HG02763 (cell line): ENCODE measurements at regions not wholly inside any gene's neighbourhood (a gene's known extent, or its start where the extent isn't known, plus 50 kb on each side); places are given as distances from the start of the nearest gene placed in this dataset.
"Not testable (repeated sequence)": the region's sequence is repeated elsewhere in the genome, so short reads cannot be mapped to it uniquely, and the experiment has no call there.

Source experiments
- ATAC-seq: cut with Tn5 transposase; IDR thresholded peaks from one replicate; pipeline ENCODE4 v1.9.1; 2021; ENCODE audit warnings: mild to moderate bottlenecking, moderate library complexity; ENCODE audit not compliant: unreplicated experiment

DNA sequence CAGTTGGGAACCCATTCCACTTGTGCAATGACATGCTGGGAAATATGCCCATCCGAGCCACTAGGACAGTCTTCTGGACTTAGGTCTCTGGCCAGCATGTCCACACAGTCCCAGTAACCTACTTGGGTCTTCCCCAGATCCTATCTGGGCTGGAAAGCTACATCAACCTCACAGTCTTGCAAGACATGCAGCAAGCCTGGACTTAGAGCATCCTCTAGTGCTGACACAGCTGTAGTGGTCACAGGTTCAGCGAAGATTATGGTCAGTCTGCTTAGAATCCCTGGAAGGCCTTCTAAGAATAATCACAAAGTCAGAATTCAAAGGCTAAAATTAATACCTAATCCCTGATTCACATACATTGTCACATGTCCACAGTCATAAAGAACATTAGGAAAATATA lies 842.7 kb downstream of the STPG2 start:
- no peak for ATAC-seq

DNA sequence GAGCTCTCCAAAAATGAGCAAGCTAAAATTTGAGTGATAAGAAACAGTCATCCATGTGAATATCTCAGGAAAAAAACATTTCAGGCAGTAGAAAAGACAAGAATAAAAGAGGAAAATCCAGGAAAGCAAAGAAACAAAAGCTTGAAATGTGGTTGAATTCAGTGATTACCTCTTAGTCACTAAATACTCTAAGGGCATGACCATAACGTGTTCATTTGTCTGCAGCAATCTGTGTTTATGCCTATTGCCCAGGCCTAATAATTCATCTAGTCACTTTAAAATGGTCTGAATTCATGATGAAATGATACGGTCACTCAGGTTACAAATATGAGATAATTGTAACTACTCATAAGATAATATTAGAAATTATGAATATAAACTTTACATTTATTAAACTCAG lies 837.9 kb downstream of the STPG2 start:
- no peak for ATAC-seq

DNA sequence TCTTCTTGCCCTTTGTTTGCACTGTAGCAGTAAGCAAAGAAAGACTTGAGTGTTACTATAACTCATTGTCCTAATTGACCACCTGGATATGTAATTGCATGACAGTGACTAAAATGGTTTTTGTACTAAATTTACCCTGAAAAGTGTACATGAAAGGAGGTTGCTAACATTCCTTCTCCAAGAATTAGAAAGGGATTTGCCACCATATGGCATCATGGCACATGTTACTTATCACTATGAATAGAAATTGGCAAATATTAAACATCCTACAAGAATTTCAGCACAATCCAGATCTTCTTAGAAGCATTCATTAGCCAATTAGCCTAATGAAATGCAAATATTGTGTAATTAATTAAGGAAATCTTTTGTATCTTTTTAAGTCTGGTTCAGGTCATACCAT lies 834.2 kb downstream of the STPG2 start:
- ATAC-seq, result no peak

DNA sequence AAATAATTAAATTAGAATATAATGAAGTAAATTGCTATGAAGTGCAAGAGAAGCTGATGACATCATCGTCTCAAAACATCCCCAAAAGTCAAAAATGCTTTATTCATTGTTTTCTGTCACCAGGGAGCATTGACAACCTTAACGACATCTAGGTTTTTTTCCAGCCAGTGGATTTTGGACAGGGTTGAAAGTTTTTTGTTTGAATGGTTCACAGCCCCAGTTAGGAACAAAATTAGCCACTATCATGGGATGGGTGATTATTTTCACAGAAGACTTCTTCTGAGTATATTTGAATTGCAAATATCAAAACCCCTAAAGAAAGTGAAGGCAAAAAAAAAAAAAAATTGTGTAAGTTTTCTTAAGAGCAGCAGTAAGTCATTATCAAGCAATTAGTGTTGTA lies 826.1 kb downstream of the STPG2 start:
- ATAC-seq, result no peak

DNA sequence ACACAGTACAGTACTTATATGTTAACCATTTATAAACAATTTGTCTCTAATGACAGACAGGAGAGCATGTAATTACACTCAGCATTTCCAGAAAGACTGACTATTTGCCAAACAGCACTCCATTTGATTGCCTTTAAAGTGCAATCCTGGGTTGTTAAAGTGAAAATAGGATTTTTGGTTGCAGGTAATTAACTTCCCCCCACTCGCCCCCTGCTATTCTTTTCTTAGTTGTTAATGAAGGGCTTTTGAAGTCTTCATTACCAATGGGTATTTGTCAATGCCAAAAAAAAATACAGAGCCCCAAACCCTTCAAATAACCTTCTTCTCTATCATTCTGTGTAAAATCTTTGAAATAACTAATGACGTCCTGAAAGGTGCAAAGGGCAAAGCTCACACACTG lies 825.6 kb downstream of the STPG2 start:
- ATAC-seq, result no peak

DNA sequence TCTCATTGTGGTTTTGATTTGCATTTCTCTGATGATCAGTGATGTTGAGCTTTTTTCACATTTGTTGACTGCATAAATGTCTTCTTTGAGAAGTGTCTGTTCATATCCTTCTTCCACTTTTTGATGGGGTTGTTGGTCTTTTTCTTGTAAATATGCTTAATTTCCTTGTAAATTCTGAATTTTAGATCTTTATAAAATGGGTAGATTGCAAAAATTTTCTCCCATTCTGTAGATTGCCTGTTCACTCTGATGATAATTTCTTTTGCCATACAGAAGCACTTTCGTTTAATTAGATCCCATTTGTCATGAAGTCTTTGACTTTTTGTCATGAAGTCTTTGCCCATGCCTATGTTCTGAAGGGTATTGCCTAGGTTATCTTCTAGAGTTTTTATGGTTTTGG lies 817.5 kb downstream of the STPG2 start:
- ATAC-seq, result not testable (repeated sequence)

DNA sequence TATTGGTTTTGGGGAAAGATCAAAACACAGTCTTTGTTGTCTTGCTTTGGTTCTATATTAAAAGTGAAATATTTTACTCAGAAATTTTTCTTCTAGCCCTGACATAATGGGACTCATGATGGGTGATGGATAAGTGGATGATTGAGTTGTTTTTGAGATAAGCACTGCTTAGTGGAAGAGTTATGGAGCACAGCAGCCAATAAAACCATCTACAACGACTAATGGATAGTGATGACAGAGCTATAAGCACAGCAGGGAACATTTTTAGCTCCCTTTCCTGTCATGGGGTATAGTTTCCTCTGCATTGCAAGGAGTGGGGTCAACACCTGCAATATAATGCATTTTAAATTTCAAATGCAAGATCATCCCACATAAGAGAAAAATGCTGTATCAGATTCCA lies 812.4 kb downstream of the STPG2 start:
- ATAC-seq, result no peak

DNA sequence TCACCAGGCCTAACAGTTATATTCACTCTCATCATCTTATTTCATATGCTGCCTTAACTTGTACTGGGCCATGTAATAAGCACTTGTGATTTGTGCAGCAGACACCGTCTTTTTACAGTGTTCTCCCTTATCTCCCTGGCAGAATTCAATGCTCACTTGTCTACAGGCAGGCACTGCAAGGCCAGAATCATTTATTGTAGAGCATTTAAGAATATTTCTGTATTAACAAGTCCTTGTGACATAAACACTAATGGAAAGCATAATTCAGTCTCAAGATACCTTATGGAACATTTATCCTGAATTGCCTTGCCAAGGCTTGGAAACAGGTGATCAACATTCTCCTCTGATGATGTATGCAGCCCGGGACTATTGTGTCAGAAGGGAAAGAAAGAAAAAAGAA lies 808.9 kb downstream of the STPG2 start:
- no peak for ATAC-seq

DNA sequence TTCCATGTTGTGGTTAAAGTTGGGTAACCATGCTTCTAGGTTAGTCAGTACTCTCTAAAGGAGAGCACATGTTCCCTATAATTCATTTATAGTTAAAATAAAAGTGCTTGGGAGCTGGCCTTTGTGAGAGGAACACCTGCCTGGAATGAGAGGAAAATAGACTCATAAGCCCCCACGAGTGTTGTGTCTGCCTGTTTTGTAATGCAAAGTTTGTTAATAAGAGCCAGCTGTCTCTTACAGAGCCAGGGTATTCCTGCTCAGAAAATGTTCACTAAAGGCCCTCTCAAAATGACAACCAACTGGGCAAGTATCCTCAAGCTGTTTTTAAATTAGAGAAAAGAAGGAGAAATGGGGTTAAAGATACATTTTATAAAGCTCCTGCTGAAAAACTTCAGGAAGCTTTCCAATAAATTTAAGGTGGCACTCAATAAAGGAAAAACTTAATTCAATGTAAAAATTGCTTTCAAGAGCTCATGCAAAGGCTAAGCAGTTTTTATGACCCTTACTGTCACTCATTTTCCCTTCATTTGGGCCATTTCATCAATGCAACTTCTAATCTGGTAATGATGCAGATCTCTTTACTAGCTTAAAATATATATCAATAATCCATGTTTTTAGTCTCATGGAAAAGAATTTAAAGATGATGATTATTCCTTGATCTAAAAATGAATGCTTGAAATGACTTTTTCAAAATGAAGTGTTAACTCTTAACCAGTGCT lies 793.6 kb downstream of the STPG2 start:
- ATAC-seq, result no peak

DNA sequence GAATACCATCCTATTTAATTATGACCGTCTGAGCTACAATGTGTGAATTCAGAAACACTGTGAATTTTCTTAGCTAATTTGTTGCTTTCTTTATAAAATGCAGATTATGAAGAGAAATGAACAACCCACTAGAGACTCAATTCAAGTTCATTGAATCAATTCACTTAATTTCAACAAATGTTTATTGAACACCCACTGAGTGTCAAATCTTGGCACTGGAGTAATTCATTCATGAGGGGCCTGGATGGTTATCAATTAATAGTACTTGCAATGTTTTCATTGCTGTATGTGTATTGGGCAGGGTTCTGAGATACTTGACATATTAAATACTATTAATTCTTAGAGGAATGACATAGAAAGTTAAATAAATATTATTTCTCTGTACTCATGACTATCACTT lies 789.4 kb downstream of the STPG2 start:
- no peak for ATAC-seq

DNA sequence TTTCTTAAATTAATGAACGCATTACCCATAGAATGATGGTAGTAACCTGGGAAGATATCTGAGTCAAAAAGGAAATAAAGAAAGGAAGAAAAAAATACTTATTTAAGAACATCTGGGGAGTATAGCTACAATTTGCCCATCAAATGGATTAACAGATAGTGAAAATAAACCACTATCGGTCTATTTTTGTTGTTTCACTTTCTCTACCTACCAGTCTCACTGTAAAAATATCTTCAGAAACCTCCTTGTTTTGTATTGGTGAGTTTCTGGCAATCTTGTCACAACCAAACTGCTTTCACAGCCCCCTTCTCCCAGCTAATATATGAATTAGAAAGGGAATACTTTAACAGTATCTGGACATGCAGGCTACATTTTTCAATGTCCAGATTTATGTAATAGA lies 783.5 kb downstream of the STPG2 start:
- ATAC-seq, result no peak

DNA sequence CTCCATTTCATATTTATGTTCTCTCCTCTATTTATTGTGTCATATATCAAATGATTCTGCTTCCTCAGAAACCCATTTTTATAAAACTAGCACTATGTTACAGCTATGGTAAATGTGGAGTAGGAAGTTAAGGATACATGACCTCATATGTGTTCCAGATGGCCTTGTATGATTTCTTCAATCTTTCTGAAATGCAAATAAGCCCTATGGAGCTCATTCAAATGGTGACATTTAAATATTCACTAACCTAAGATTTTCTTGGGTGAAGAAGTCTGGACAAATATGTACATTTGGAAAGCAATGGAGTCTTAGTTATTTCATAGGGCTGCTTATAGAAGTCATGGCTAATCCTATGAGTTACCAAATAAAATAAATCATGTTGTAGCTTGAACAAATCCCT lies 782.5 kb downstream of the STPG2 start:
- no peak for ATAC-seq

DNA sequence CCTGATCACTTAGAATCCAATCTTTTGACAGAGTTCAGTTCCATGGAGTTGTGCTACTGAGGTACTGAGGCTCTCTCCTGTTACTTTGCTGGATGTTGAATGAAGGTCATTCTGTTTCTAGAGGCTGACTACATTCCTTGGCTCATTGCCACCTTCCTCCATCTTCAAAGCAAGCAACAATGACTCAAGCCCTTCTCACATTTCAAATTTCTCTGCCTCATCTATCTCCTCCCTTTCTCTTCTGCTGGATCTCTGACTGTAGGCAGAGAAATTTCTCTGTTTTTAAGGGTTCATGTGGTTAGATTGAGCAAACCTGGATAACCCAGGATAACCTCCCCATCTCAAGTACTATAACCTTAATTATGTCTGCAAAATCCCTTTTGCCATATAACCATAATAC lies 775.4 kb downstream of the STPG2 start:
- no peak for ATAC-seq

DNA sequence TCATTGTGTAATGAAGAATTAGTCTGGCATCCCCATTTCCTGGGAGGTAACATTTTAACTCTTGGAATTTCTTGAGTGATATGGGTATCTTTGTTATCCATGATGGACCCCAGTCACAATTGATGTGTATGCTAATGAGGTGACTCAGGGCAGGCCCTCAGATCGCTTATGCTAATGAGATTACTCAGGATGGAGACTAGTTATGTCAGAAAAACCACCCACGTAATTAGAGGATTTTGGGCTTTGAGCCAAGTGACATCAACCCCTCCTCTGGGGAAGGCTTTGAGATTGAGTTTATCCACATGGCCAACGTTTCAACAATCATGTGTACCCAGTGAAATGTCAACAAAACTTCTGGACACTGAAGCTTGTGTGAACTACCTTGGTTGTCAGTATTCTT lies 772.7 kb downstream of the STPG2 start:
- ATAC-seq, result no peak

DNA sequence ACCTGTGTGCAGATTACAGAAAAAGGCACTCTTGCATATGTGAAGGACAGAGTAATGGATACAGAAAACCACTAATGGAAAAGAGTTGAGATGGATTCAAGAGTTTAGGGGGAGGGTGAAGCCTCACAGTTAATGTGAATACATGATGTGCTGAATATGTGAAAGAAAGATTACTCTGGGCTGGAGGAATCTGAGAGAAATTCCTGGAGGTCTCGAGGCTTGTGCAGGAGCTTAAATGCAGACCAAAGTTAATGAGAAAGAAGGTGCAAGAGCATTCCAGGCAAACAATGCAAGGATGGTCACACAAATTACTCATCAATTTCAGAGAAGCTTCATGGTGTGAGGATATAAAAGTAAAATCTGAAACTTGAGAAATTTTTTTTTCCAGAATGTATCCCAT lies 768.8 kb downstream of the STPG2 start:
- no peak for ATAC-seq

DNA sequence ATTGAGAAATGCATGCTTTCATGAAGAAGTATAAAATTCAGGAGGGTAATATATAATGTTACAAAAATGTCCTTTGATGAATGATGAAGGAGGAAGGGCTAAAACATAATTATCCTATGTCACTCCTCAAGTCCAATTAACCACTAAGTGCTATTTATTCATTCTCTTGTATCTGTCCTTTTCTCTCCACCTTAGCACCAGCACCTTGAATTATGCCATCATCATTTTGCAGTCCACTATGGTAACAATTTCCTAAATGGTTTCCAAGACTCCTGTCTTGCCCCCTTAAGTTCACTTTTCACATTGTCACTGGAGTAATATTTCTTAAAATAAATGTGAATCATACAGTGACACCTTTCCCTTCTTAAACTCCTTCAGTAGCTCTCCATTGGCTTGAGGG lies 756.3 kb downstream of the STPG2 start:
- no peak for ATAC-seq

DNA sequence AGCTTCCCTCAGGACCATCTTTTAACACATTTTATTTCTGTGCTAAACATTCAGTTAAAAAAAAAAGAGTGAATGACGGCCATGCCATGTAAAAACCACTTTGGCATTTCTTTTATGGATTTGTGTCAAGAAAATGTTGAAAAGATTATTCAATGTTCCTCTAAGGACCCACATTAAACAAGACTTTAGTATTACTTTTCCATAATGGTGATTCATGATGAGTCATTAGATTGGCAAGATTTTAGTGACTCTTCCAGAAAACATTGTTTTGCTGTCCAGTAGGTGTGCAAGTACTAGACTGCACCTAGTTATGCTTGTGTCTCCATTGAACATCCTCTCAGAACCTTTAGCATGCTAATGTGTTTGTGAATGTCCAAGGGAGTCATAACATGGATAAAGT lies 748.6 kb downstream of the STPG2 start:
- no peak for ATAC-seq

DNA sequence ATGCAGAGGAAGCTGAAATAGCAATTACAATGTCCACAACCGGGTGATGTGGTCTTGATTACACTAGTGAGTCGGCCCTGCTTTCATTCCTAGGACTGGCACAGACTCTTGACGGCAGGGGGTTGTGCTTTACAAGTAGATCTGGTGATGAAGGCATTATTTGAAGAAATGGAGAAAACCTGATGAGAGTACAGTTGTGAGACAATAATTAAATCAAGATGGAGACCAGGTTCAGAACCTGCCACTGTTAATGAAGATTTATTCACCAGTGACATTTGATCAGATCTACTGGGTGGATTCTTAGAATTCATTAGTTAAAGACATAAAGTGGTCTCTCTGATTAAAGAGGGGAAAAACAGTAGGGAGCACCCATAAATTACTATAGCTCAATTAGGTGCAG lies 747.2 kb downstream of the STPG2 start:
- ATAC-seq, result no peak

DNA sequence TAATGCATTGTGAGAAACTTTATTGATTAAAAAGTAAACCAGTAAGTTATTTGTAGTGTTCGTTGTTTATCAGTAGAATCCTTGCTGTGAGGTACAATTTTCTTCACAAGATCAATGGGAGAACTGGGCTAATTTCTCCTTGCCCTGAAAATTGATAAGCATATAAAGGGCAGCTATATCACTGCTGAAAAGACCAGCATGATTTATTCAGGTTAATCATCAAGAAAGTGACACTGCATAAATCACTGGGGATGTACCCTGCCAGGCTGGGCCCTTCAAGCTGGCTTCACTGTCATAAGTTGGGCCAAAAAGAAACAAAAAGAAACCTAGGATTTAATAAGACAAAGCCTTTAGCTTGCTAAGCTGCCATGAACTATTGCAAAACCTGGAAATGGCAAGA lies 746.7 kb downstream of the STPG2 start:
- no peak for ATAC-seq

DNA sequence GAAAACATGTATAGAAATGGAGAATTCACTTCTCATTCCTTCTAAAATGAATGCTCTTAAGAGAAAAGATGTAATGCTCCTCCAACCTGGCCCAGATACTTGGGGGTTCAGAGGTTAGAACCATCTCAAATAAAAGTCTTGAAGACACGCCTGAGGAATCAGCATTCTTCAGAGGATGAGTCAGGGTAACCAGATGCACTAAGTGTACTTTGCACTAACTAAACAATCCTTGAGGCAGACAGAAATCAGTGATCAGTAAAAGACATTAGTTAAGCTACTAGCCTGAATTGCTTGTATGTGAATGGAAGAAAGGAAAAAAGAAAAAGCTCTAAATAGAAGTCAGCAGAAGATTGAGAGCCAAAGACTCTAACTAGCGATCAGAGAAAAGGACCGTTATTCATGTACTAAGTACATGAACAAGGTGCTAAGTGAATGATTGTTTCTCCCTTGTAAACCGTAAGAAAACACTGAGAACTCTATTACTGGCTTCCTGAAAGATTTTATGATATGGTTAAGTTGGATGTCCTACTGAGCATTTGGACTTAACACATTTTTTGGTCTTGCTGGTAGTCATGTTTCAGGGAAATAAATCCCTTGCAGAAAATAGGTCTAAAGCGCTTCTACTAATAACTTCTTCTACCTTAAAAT lies 738.3 kb downstream of the STPG2 start:
- no peak for ATAC-seq

DNA sequence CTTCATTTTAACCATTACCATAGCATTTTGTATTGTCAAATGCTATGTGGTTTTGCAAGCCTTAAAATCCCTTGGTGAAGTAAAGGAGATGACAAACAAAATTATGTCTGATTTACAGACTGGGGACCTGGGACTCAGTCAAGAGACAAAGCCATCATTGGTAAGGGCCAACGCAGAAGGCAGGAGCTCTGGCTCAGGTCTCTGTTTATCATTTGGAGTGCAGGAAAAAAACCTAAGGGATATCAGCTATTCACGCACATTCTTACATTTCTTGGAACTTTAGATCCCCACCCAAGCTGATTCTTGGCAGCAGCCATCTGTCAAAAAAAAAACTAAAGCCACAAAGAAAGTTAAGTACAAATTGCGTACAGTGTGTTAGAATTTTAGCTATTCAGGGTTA lies 731.9 kb downstream of the STPG2 start:
- no peak for ATAC-seq

DNA sequence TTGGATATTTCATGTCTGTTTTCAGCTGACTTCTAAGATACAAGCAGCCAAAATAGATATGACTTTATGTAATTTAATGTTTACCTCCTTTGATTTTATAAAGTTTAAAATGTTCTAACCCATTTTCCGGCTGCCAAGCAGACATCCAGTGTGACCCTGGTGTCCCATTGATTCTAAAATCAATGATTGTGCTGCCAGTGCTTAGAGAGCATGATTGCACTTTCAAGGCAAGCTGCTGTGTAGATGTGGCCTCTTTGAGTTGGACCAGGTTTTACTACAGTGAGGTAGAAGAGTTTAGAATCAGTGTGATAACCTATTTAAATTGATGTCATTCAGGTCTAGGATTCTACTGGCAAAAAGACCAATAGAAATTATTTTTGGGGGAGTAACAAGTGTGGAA lies 730.9 kb downstream of the STPG2 start:
- no peak for ATAC-seq

DNA sequence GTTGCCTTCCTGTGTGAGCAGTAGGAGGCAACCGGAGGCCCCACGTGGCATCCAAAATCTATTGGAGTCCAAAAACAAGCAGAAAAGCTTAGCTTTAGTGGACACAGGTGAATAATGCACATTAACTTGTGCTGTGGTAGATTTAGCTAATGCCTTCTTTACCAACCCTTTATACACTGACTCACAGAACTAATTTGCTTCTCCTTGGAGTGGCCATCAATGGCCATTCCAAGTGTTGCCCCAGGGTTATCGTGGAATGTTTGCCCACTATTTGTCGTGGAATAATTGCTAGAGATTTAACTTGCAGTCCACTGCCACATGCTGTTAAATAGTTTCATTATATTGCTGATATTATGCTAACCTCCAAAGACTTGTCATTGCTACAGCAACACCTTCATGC lies 729.1 kb downstream of the STPG2 start:
- ATAC-seq, result no peak
